Neural progenitor cell (in vitro differentiated cells): ENCODE measurements at regions not wholly inside any gene's neighbourhood (a gene's known extent, or its start where the extent isn't known, plus 50 kb on each side); places are given as distances from the start of the nearest gene placed in this dataset.

Experiments used
- CTCF ChIP-seq: fragments of 200-600 bp; sonication (generic); IDR thresholded peaks from 2 replicates; pipeline ENCODE4 v1.5.1; 2017; ENCODE audit warnings: antibody characterized with exemption, mild to moderate bottlenecking
- EZH2 ChIP-seq: fragments of 200-600 bp; sonication (generic); IDR thresholded peaks from 2 replicates; pipeline ENCODE4 v1.6.1; 2017; ENCODE audit warnings: antibody characterized with exemption, mild to moderate bottlenecking, moderate library complexity

- TF ChIP-seq CTCF (no peak), EZH2 (no peak)
Observed at GRCh38 chr2:15092181-15092580, 459.7 kb downstream of the LRATD1 start.
